Breast epithelium (tissue), 3 donors: ENCODE measurements at regions not wholly inside any gene's neighbourhood (a gene's known extent, or its start where the extent isn't known, plus 50 kb on each side); places are given as distances from the start of the nearest gene placed in this dataset.

ENCODE experiments used
- CTCF ChIP-seq, 3 donors: fragments of 450-650 bp; IDR thresholded peaks; one replicate each; pipeline ENCODE4 v1.5.1; 2016 to 2017; ENCODE audit warnings: antibody characterized with exemption in 3 of 3, mild to moderate bottlenecking in 3 of 3, moderate library complexity in 3 of 3
- POLR2A ChIP-seq: fragments of 450-650 bp; IDR thresholded peaks from one replicate; pipeline ENCODE4 v1.6.1; 2016; ENCODE audit warnings: antibody characterized with exemption, mild to moderate bottlenecking, moderate library complexity
- POLR2AphosphoS5 ChIP-seq, 3 donors: sonication (generic); formaldehyde crosslinking; IDR thresholded peaks; one replicate each; pipeline ENCODE4 v1.6.1; 2017; ENCODE audit warnings: antibody characterized with exemption in 3 of 3

DNA sequence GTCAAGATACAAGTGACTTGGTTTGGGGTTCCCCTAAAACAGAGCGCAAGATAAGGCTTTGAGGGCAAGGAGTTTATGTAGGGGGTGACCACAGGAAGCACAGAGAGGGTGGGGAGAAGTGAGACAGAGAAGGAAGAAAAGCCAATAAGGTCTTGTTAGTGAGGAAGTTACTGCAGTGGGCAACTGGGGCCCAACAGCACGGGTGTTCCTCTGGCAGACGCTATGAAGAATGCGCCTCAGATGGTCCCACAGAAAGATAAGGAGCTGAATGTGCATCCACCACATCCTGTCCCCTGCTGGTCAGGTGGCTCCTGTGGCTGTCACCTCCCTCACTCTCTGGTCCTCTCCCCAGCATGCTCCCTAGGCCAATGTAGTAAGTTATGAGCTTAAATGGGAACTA lies 333.5 kb downstream of the TSHZ3 start:
- TF ChIP-seq POLR2A (no peak), CTCF (IDR thresholded peaks at IDR 0.05) (no peak), POLR2AphosphoS5 (IDR thresholded peaks at IDR 0.05) (no peak)
